HEK293 (cell line): ENCODE measurements at regions not wholly inside any gene's neighbourhood (a gene's known extent, or its start where the extent isn't known, plus 50 kb on each side); places are given as distances from the start of the nearest gene placed in this dataset.

ENCODE experiments used
- CTCF ChIA-PET: fragments of 350-600 bp; formaldehyde crosslinking; extraction: SDS; loops from one replicate; lab custom pipeline; 2021; ENCODE audit warnings: antibody characterized with exemption; lab: Yijun Ruan, JAX
- POLR2A ChIA-PET: fragments of 300-600 bp; formaldehyde crosslinking; extraction: SDS; loops from one replicate; lab custom pipeline; 2020; ENCODE audit warnings: antibody characterized with exemption, inconsistent platforms; lab: Yijun Ruan, JAX
- H3K27ac ChIP-seq: fragments of 200-500 bp; sonication (Bioruptor generic); 2 replicates; pipeline ENCODE4 v1.5.1; 2014; ENCODE audit warnings: low read depth, low read length, control low read depth, inconsistent platforms; ENCODE audit errors: extremely low read depth
- H3K36me3 ChIP-seq, 2 experiments: fragments of 200-500 bp in 1 of 2; sonication (Bioruptor generic) in 1 of 2; 1 replicate in 1 of 2; 2 replicates in 1 of 2; pipeline ENCODE4 v1.5.1; 2014 to 2017; ENCODE audit warnings: inconsistent platforms in 2 of 2, low read length in 2 of 2; ENCODE audit not compliant: control insufficient read depth in 2 of 2, insufficient read depth in 1 of 2
- H3K4me1 ChIP-seq: fragments of 200-500 bp; sonication (Bioruptor generic); 2 replicates; pipeline ENCODE4 v1.5.1; 2014; ENCODE audit warnings: mild to moderate bottlenecking, low read length, inconsistent platforms; ENCODE audit not compliant: control insufficient read depth, insufficient read depth
- H3K4me3 ChIP-seq: 2 replicates; pipeline ENCODE4 v1.5.1; 2011; ENCODE audit warnings: low read depth, mild to moderate bottlenecking, control low read depth, low read length, moderate library complexity
- H3K9me3 ChIP-seq: fragments of 200-500 bp; sonication (Bioruptor generic); 2 replicates; pipeline ENCODE4 v1.5.1; 2014; ENCODE audit warnings: low read depth, low read length, inconsistent platforms; ENCODE audit not compliant: control insufficient read depth, insufficient read depth
- GLI4 ChIP-seq: fragments of 450-650 bp; formaldehyde crosslinking; IDR thresholded peaks from 2 replicates; pipeline ENCODE4 v1.5.1; 2016; ENCODE audit warnings: missing biosample characterization, missing genetic modification characterization
- KLF10 ChIP-seq: fragments of 450-650 bp; IDR thresholded peaks from 2 replicates; pipeline ENCODE4 v1.5.1; 2018; ENCODE audit warnings: missing biosample characterization, mild to moderate bottlenecking, missing genetic modification characterization
- KLF16 ChIP-seq: fragments of 450-650 bp; formaldehyde crosslinking; IDR thresholded peaks from 2 replicates; pipeline ENCODE4 v1.5.1; 2017; ENCODE audit warnings: missing biosample characterization, missing genetic modification characterization
- OSR2 ChIP-seq: fragments of 450-650 bp; formaldehyde crosslinking; IDR thresholded peaks from 2 replicates; pipeline ENCODE4 v1.5.1; 2016; ENCODE audit warnings: missing biosample characterization, missing genetic modification characterization
- PRDM1 ChIP-seq: fragments of 450-650 bp; formaldehyde crosslinking; IDR thresholded peaks from 2 replicates; pipeline ENCODE4; 2016; ENCODE audit warnings: missing biosample characterization, missing genetic modification characterization
- SCRT1 ChIP-seq: fragments of 450-650 bp; formaldehyde crosslinking; IDR thresholded peaks from 2 replicates; pipeline ENCODE4 v1.5.1; 2016; ENCODE audit warnings: missing biosample characterization, missing genetic modification characterization, borderline replicate concordance
- ZNF248 ChIP-seq: fragments of 450-650 bp; formaldehyde crosslinking; IDR thresholded peaks from 2 replicates; pipeline ENCODE4 v1.5.1; 2017; ENCODE audit warnings: missing biosample characterization, missing genetic modification characterization
- ZNF416 ChIP-seq: fragments of 450-650 bp; formaldehyde crosslinking; IDR thresholded peaks from 2 replicates; pipeline ENCODE4 v1.5.1; 2016; ENCODE audit warnings: missing biosample characterization, missing genetic modification characterization
- ZNF555 ChIP-seq: fragments of 450-650 bp; formaldehyde crosslinking; conservative IDR thresholded peaks from 2 replicates; pipeline ENCODE4 v1.5.1; 2017; ENCODE audit warnings: missing biosample characterization, mild to moderate bottlenecking, missing genetic modification characterization, inconsistent platforms
- ZNF768 ChIP-seq: fragments of 450-650 bp; formaldehyde crosslinking; IDR thresholded peaks from 2 replicates; pipeline ENCODE4 v1.5.1; 2018; ENCODE audit warnings: missing biosample characterization, mild to moderate bottlenecking, missing genetic modification characterization
- ZNF776 ChIP-seq: fragments of 450-650 bp; formaldehyde crosslinking; IDR thresholded peaks from 2 replicates; pipeline ENCODE4 v1.5.0; 2017; ENCODE audit warnings: missing biosample characterization, missing genetic modification characterization, borderline replicate concordance
- ZNF777 ChIP-seq: fragments of 450-650 bp; formaldehyde crosslinking; IDR thresholded peaks from 2 replicates; pipeline ENCODE4 v1.5.1; 2017; ENCODE audit warnings: missing biosample characterization, missing genetic modification characterization, borderline replicate concordance
- TF ChIP-seq, protein P1 (sequence below): fragments of 450-650 bp; formaldehyde crosslinking; IDR thresholded peaks from 2 replicates; pipeline ENCODE4 v1.5.1; 2017; ENCODE audit warnings: missing biosample characterization, missing genetic modification characterization
- TF ChIP-seq, protein P2 (sequence below): fragments of 450-650 bp; formaldehyde crosslinking; IDR thresholded peaks from 2 replicates; pipeline ENCODE4 v1.5.1; 2016; ENCODE audit warnings: missing biosample characterization, missing genetic modification characterization, low read depth
- TF ChIP-seq, protein P3 (sequence below): fragments of 450-650 bp; formaldehyde crosslinking; IDR thresholded peaks from 2 replicates; pipeline ENCODE4 v1.5.1; 2017; ENCODE audit warnings: missing biosample characterization, missing genetic modification characterization
- TF ChIP-seq, protein P4 (sequence below): fragments of 450-650 bp; formaldehyde crosslinking; IDR thresholded peaks from 2 replicates; pipeline ENCODE4 v1.5.1; 2017; ENCODE audit warnings: missing biosample characterization, missing genetic modification characterization

DNA sequence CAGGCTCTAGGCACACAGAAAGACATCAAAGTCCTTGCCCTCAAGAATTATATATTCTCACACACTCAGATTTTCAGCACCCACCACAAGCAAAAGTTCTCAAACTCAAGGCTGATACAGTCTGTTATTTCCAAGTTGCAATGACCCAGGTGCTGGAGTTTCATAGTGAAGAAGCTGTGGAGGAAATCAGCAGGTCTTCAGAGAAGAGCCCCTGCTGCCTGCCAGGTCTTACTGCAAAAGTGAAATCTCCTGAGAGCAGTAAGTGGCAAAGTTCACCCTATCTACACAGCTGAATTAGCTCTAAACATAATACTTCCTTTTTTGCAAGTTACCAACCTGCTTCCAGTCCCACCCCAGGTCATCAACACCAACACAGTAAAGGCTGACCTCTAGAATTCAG is 64.6 kb downstream of the RPL27A start:
- Histone ChIP-seq H3K4me1 (peaks cover 3% of the 10 kb centered on the region; the same call in 1 of the 2 replicates), H3K27ac (no peak overlapping the region), H3K36me3 (no peaks in the 10 kb centered on the region), H3K4me3 (no peak overlapping the region), H3K9me3 (no peaks in the 10 kb centered on the region)
- ChIA-PET CTCF (interaction anchor here (1.4 kb wide), 1 partner anchor 68 kb away, joined by 3 read pairs; no protein-coding TSS in a partner anchor), POLR2A (no interaction called here)
- TF ChIP-seq, protein P1, sequence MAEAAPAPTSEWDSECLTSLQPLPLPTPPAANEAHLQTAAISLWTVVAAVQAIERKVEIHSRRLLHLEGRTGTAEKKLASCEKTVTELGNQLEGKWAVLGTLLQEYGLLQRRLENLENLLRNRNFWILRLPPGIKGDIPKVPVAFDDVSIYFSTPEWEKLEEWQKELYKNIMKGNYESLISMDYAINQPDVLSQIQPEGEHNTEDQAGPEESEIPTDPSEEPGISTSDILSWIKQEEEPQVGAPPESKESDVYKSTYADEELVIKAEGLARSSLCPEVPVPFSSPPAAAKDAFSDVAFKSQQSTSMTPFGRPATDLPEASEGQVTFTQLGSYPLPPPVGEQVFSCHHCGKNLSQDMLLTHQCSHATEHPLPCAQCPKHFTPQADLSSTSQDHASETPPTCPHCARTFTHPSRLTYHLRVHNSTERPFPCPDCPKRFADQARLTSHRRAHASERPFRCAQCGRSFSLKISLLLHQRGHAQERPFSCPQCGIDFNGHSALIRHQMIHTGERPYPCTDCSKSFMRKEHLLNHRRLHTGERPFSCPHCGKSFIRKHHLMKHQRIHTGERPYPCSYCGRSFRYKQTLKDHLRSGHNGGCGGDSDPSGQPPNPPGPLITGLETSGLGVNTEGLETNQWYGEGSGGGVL = no peak
- TF ChIP-seq, protein P2, sequence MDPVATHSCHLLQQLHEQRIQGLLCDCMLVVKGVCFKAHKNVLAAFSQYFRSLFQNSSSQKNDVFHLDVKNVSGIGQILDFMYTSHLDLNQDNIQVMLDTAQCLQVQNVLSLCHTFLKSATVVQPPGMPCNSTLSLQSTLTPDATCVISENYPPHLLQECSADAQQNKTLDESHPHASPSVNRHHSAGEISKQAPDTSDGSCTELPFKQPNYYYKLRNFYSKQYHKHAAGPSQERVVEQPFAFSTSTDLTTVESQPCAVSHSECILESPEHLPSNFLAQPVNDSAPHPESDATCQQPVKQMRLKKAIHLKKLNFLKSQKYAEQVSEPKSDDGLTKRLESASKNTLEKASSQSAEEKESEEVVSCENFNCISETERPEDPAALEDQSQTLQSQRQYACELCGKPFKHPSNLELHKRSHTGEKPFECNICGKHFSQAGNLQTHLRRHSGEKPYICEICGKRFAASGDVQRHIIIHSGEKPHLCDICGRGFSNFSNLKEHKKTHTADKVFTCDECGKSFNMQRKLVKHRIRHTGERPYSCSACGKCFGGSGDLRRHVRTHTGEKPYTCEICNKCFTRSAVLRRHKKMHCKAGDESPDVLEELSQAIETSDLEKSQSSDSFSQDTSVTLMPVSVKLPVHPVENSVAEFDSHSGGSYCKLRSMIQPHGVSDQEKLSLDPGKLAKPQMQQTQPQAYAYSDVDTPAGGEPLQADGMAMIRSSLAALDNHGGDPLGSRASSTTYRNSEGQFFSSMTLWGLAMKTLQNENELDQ = no peak
- TF ChIP-seq ZNF416 (tag by site-specific recombination) (no peak), ZNF248 (tag by site-specific recombination) (no peak), KLF16 (no peak), SCRT1 (tag by site-specific recombination) (no peak), KLF10 (tag by site-specific recombination) (no peak), OSR2 (tag by site-specific recombination) (no peak), ZNF768 (tag by site-specific recombination) (no peak)
- TF ChIP-seq, protein P3, sequence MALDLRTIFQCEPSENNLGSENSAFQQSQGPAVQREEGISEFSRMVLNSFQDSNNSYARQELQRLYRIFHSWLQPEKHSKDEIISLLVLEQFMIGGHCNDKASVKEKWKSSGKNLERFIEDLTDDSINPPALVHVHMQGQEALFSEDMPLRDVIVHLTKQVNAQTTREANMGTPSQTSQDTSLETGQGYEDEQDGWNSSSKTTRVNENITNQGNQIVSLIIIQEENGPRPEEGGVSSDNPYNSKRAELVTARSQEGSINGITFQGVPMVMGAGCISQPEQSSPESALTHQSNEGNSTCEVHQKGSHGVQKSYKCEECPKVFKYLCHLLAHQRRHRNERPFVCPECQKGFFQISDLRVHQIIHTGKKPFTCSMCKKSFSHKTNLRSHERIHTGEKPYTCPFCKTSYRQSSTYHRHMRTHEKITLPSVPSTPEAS (tag by site-specific recombination) = no peak

DNA sequence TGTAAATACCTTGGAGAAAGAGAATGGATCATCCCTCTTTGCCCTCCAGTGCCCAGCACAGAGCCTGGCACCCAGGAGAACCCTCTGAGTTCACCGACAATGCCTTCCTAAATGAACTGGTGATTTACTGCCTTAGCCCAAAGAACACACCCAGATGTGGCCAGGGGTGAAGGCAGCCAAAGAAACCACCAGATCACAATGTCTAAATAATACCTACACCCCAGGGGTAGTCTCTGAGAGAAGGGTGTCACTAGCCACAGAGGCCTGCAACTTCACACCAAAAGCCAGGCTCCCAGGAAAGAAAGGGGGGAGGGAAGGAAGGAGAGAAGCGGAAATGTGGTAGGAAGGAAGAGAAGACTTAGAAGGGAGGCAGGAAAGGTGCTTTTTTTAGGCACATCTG is 65.7 kb downstream of the RPL27A start:
- H3K36me3 ChIP-seq = no peaks in the 10 kb centered on the region
- ChIA-PET POLR2A (no interaction called here), CTCF (interaction anchor here (0.7 kb wide), 1 partner anchor 9 kb away, joined by 3 read pairs; no protein-coding TSS in a partner anchor)
- TF ChIP-seq ZNF776 (tag by site-specific recombination) (no peak), ZNF555 (no peak), GLI4 (tag by site-specific recombination) (no peak), PRDM1 (tag by site-specific recombination) (no peak), ZNF777 (tag by site-specific recombination) (no peak)
- TF ChIP-seq, protein P4, sequence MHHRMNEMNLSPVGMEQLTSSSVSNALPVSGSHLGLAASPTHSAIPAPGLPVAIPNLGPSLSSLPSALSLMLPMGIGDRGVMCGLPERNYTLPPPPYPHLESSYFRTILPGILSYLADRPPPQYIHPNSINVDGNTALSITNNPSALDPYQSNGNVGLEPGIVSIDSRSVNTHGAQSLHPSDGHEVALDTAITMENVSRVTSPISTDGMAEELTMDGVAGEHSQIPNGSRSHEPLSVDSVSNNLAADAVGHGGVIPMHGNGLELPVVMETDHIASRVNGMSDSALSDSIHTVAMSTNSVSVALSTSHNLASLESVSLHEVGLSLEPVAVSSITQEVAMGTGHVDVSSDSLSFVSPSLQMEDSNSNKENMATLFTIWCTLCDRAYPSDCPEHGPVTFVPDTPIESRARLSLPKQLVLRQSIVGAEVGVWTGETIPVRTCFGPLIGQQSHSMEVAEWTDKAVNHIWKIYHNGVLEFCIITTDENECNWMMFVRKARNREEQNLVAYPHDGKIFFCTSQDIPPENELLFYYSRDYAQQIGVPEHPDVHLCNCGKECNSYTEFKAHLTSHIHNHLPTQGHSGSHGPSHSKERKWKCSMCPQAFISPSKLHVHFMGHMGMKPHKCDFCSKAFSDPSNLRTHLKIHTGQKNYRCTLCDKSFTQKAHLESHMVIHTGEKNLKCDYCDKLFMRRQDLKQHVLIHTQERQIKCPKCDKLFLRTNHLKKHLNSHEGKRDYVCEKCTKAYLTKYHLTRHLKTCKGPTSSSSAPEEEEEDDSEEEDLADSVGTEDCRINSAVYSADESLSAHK (tag by site-specific recombination) = no peak
- H3K4me1 ChIP-seq = peaks cover 3% of the 10 kb centered on the region; the same call in 1 of the 2 replicates
- H3K9me3 ChIP-seq = no peaks in the 10 kb centered on the region
- no peak overlapping the region for H3K4me3 ChIP-seq
- H3K27ac ChIP-seq = no peak overlapping the region
